ENCODE measurements at regions not wholly inside any gene's neighbourhood (a gene's known extent, or its start where the extent isn't known, plus 50 kb on each side); places are given as distances from the start of the nearest gene placed in this dataset.

- TF ChIP-seq CTCF (conservative IDR thresholded peaks at IDR 0.05; ENCODE audit: low read length) (no peak), EZH2phosphoT487 (IDR thresholded peaks at IDR 0.05; ENCODE audit: borderline replicate concordance) (no peak)
Measured at GRCh38 chr15:69858456-69858855, 239.3 kb downstream of the TLE3 start.

All from Loucy (cell line).